ENCODE measurements at regions not wholly inside any gene's neighbourhood (a gene's known extent, or its start where the extent isn't known, plus 50 kb on each side); places are given as distances from the start of the nearest gene placed in this dataset.
"Not testable (repeated sequence)": the region's sequence is repeated elsewhere in the genome, so short reads cannot be mapped to it uniquely, and the experiment has no call there.

DNA sequence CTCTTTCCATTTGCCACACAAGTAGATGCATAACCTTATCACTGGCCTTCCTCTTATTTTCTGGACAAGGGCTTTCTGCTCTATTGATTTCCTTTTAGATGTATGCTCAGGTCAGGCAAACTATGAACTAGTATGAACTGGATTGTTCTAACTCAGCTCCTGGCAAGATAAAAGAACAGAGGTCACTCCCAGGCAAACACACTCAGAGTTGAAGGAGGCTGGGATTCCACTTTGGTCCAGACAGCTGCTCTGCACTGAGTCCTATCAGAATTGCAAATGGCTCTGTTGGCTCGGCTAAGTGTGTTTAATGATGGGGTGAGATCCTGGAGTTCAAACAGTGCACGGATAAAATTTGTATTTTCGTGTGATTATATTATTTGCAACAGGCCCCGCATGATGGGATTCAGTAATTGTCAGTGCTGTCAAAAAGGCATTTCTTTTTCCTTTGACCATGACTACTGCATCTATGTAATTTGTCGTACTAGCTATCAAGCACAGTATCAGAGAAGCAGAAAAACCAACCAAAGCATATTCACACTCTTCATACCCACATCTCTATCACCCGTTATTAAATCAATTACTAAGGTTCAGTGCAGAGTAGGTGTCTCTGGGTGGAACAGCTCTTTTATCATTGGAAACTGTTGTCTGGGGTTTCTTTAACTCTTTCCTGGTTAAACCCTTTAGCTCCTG is 288.1 kb upstream of the PRKCQ start:
- DNase-seq: no peak

DNA sequence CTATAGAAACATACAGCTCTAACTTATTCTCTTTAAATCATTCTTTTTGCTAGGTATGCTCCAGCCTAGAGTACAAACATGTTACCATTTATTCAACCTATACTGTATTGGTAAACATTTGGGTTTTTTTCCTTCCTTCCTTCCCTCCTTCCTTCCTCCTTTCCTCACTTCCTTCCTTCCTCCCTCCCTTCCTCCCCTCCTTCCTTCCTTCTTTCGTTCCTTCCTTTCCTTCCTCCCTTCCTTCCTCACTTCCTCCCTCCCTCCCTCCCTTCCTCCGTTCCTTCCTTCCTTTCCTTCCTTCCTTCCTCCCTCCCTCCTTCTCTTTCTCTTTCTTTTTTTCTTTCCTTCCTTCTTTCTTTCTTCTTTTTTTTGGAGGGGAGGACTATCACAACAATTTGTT is 286.7 kb upstream of the PRKCQ start:
- DNase-seq: no peak

DNA sequence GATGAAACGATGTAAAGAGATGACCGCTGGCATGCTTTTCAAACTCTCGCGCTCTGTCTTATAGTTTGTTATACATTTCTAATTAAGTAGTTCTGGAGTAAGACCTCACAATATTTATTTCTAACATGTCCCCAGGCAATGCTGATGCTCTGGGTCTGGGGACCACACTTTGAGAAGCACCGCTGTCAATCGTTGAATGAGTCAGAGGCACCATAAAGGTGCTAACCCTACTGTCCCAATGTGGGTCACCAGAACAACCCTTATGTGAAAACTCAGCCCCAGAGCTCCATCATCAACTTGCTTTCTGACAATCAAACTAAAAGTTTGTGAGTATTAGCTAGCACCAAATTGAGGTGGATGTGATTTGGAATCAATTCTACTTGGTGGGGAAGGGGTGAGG is 284.1 kb upstream of the PRKCQ start:
- no peak for DNase-seq

DNA sequence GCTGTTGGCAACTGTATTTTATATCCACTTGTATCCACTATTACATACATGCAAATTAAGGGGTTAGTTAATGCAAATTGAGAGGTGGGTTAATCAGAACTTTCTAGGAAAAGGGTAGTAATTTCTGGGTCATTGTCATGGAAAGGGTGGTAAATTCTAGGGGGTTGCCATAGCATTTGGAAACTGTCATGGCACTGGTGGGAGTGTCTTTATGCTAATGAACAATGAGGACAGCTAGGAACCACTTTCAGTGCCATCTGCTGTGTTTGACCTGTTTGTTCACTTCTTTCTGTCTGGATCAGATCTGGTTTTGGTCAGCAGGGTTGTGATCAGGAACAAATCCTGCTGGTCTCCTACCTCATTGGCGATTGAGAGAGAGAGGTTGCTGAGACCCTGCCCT is 283.3 kb upstream of the PRKCQ start:
- DNase-seq: no peak

DNA sequence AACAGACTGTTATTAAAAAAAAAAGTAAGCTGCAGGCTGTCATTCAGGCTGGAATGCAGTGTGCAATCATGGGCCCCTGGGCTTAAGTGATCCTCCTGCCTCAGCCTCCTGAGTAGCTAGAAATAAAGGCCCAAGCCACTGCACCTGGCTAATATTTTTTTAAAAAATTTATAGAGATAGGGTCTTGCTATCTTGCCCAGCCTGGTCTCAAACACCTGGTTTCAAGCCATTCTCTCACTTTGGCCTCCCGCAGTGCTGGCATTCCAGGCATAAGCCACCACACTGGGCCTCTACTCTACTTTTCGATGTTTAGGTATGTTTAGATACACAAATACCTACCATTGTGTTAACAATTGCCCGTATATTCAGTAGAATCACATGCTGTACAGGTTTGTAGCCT is 270.4 kb upstream of the PRKCQ start:
- DNase-seq: no peak

DNA sequence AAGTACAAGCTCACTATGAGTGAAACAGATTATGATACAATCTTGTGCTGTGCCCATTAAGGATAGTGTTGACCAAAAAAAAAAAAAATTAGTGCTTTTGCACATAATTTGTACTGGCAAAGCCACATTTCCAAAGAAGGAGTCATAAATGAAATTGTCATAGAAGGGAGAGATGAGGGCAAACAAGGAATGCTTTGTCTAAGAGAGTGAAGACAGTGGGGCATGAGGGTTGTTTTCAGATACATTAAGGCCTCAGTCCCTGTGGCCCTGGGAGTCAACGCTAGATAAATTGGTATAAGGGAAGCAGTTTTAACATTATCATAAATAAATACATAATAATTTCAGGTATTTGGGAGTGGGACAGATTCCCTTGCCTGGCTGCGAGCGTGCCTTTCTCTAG is 267.5 kb upstream of the PRKCQ start:
- no peak for DNase-seq

DNA sequence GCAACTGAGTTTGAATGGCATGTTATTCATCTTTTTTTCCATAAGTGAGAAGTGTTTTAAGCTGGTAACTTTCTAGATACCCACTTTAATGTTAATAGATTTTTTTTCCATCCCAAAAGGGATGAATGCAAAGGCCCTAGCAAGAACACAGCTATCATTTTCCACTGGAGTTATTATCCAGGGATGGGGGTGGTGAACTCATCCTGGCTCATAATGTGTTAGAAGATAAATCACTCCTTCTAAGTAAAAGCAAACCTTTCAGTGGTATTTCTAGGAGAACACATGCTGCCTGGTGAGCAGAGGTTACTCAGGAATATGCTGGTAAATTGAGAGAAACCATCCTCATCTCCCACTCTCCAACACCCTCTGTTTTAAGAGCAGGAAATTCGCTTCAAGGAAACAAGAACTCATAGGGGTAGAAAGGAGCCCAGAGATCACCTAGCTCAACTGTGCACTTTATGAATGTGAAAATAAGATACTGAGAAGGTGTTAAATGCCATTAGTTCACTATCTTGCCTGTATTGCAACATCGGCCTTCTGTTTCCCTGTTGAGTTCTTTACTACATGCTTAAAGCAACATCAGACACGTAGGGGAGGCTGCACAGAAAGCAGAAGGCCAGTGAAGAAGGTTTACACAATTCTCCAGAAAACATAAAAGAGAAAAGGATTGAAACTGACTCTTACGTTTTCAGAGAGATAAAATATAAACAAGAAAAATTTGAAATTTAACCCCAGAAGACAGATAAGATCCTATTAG is 264.0 kb upstream of the PRKCQ start:
- no peak for DNase-seq

DNA sequence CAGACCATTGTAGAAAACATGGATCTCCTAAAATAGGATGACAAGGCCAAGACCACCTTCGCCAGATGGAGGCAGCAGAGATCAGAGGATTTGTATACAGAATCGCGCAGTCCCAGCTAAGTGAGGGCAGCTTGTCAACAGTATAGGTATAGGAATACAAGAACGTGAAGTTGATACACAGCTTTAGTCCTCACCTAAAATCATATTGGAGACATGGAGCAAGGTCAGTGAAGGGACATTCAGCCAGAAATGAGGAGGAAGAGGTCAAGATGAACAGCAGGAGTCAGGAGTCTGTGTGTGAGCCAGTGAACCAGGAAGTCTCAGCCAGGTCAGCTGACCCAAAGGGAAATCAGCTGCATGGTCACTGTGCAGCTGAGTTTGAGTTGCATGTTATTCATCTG is 263.4 kb upstream of the PRKCQ start:
- no peak for DNase-seq

DNA sequence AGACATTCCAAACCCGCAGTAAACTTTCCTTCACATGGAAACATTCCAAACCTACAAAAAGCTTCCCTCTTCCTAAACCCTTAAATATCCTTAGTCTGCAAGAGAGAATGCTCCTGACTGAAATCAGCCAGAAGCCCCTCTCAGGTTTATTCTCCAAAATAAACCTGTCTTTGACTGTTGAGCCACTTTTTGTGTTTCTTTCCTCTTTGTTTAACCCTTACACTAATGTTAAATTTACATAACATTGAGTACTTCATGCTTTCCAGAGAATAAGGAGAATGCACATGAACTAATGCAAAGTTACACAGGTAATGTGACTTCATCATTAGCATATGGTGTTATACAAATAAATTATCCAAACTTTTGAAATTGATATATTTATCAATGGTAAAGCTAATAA is 262.6 kb upstream of the PRKCQ start:
- no peak for DNase-seq

DNA sequence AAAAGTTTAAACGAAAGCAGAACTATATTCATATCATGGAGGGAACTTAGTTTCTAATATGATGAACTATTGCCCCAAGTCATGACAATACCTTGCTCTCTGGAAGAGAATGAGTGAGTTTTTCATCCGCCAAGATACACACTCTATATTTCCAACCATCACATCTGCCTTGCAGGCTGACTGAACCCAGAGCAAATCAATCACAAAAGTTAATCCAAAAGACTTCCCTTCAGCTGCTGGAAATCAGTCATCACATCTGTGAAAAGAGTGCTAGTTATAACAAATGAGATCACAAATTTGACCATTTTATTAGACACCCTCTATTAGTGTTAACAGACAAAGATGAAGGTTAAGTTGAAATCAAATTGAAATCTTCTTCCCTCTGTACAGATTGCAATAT is 261.7 kb upstream of the PRKCQ start:
- DNase-seq: no peak

DNA sequence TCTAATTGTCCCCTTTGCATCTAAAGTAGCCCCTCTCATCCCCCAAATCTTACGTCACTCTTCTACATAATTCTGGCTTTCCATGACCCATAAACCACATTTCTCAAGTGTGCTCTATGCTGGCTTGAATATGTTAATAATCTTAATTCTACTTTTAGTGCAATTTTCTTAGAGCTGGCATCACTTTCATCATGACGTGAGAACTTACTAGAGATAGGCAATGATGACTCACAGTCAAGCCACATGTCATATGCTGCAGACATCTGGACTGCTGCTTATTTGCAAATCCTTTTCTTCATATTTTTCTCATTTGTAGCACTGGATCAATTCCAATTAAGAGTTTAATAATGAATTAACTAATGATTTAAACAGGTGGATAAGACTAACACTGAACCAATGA is 260.7 kb upstream of the PRKCQ start:
- DNase-seq: peak; percentile 44

DNA sequence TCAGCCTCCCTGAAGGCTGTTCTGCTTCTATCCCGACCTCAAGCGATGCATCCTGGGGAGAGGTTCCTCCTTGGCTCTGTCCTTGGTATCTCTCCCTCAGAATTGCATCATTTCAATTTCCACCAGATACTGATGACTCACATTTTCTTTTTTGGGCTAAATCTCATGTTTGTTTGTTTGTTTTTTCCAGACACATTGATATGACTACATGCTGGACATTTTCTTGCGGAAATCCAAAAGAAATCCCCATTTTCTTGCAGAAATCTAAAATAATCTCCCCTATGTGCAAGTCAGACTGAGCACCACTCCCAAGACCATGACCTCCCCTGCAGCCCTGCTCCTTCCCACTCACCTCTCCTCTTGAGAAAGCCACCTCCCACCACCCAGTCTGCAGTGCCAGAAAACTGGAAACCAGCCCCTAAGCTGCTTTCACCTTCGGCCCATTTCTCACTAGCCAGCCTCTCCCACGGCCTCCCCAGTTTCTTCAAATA is 260.2 kb upstream of the PRKCQ start:
- peak; percentile 1 for DNase-seq

DNA sequence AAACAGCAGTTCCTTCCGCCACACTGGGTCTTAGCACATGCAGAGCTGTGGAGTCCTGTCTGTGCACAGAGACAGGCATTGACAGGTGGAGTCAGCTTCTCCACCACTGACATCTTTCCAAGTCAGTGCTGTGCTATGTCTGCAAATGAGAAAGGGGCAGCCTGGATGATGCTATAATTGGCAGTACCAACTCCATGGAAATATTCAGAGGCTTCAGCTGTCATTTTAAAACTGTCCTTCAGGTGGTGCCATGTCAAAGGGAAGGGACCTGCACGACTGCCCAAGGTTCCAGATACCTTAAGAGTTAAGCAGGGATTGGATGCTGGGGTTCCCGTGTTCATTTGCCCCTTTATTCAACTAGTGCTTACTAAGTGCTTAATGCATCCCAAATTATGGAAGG is 258.0 kb upstream of the PRKCQ start:
- DNase-seq: no peak

DNA sequence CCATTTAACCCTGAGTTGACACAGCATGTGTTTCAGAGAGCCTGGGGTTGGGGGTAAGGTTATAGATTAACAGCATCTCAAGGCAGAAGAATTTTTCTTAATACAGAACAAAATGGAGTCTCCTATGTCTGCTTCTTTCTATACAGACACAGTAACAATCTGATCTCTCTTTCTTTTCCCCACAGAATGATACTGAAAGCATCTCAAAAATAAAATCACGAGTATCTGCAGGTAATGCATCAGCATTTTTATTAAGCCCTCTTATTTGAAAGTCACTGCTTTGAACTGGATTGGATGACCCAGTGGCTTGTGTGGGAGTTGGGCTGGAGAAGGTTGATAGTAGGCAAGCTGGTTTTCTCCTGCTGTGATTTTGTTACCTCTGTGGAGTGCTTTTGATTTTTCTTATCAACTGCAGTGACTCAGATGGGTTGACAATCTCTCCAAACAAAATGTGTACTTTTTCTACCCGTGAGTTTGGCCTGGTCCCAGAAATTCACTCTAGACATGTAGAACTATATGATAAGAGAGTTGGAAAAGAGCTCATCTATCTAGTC is 253.5 kb upstream of the PRKCQ start:
- no peak for DNase-seq

DNA sequence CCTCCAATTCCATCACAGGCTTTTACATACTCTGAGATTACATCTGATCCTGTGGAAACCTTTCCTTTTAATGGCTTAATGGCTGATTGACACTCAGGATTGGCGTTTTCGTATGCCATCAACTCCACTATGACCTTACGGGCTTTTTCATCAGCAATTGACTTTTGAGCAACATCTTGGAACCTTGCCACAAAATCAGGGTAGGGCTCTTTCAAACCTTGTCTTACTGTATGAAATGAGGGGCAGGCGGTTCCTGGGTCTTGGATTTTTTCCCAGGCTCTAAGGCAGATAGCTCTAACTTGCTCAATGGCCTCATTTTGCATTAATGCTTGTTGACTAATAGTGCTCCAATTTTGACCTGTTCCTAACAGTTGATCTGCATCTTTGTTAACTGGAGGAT is 250.9 kb upstream of the PRKCQ start:
- not testable (repeated sequence) for DNase-seq

DNA sequence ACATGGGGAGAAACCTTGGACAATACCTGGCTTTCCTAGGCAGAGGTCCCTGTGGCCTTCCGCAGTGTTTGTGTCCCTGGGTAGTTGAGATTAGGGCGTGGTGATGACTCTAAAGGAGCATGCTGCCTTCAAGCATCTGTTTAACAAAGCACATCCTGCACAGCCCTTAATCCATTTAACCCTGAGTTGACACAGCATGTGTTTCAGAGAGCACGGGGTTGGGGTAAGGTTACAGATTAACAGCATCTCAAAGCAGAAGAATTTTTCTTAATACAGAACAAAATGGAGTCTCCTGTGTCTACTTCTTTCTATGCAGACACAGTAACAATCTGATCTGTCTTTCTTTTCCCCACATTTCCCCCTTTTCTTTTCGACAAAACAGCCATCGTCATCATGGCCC is 244.7 kb upstream of the PRKCQ start:
- not testable (repeated sequence) for DNase-seq

DNA sequence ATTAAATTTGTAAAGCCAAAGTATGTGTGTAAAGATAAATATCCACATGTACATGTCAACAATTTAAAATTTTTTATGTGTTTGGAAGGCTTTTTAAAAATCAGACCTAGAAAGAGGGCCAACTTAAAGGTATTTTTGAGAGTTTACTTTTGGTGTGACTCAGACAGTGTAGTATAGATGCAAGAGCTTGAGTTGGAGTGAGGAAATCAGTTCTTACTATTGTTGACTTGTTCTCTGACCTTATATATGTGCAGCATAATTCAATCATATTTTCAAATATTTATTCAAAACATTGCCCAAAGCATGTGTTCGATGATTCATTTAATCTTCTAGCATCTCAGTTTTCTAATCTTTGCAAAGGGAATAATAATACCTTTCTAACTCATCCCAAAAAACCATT is 243.7 kb upstream of the PRKCQ start:
- no peak for DNase-seq

DNA sequence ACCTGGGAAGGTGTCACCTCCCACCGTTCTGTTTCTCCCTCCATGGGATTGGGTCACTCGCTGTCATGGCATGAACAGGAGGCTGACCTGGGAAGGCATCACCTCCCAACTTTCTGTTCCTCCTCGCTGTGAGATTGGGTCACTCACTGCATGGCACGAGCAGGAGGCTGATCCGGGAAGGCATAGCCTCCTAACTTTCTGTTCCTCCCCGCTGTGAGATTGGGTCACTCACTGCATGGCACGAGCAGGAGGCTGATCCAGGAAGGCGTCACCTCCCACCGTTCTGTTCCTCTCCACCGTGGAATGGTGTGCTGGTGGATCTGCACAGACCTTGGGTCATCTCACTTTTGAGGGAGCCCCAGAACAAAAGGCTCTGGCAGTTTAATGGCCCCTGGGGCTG is 239.2 kb upstream of the PRKCQ start:
- no peak for DNase-seq

DNA sequence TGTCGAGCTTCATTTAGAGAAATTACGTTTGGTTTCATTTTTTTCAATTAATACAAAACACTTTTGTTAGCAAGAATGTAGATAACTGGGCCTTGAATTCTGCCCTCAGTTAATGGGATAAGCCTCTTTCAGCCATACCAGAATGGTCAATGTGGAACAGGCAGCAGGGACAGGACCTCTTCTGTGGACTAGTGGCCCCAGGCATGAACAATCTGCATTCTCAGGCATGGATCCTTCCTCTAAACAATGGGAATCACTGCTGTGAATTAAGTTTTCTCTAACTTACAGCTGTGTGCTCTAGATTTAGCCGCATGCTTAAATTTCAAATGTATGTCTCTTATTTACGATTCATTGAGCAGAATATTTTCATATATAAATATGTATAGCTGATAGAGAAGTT is 237.7 kb upstream of the PRKCQ start:
- no peak for DNase-seq

DNA sequence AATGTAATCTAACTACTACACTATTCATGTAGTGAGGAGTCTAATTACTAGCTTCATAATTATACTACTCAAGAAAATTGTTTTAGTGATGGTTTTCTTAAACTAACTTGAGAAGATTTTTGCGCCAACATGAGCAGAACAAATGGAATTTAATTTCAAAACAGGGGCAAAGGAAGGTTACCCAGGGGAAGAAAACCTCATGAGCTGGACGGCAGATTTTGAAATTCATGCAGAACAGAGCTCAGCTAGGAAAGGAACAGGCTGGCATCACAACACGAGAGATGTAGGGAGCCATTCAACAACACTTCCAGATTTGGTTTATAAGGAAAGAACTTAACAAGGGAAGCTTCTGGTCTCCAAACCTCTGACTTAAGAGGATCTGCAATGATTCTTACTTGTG is 235.3 kb upstream of the PRKCQ start:
- DNase-seq: no peak

DNA sequence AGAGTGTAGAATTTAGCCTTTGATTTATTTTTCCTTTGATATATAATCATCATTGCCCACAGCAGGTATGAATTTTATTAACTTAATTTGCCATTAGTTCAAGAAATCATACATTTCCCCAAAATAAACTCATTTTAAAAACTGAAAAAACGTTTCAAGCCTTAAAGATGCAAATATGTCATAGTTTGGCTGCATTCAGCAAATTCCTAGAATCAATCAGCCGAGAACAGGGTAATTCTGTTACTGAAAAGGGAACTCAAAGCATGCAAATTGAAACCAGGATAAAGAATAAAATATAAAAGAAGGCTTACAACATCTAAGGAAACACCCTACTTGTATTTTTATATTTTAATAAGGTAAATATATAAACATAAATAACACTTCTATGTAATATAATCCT is 233.8 kb upstream of the PRKCQ start:
- no peak for DNase-seq

DNA sequence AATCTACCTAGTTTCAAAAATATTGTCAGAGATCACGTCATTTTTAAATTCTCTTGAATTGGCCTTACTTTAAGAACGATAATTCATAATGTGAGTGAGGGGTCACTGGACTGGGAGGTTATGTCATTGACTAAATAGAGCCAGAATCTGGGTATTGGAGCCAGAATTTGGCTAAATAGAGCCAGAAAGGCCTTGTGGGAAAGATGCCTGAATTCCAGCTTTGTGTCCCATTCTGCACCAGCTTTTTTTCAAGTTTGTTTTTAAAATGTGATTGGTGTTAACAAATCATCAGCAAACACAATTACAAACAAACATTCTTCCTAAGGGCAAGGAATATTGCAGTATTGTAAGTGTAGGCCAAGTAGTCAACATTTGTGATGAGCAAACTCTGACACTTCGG is 233.2 kb upstream of the PRKCQ start:
- no peak for DNase-seq

DNA sequence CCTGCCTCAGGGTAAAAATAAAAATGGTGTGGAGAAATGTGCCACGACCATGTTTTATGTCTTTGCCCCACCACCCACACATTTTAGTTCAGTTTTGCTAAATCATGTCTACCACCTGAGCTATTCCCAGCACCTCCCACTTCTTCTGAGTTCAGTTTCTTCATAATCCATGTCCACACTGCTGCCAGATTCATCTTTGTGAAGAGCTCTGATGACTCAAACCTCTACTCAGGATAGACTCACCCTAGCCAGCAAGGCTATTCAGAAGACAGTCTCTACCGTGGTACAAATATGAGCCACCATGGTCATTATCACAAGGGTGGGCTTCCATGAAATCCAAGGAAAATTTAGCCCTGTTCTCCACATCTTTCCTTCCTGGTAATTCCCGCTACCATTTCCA is 231.1 kb upstream of the PRKCQ start:
- DNase-seq: no peak

DNA sequence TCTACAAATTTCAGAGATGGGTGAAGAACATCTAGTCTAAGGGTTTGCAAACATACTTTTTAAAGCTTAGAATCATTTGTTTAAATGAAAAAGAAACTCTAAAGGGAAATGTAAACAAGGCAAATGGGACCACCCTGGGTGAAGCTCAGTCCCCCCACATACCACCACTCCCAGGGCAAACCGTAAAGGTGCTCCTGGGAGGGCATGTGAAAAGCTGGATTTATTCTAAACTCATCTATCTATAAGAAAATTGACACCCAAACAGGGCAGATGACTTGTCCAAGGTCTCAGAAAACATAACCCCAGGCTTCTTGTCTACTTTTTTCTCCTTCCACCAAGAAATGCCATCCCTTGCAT is 223.3 kb upstream of the PRKCQ start:
- no peak for DNase-seq
